GM19240 (cell line): ENCODE measurements at regions not wholly inside any gene's neighbourhood (a gene's known extent, or its start where the extent isn't known, plus 50 kb on each side); places are given as distances from the start of the nearest gene placed in this dataset.

Experiments used
- DNase-seq: peaks from one replicate; pipeline ENCODE4 v3.0.0; 2011; ENCODE audit warnings: low spot score; ENCODE audit not compliant: insufficient read length

- no peak for DNase-seq
Measured at GRCh38 chr22:49045276-49045675, 782.4 kb downstream of the BRD1 start.

GRCh38 chr22:49044776-49045175, 782.9 kb downstream of the BRD1 start:
- no peak for DNase-seq

- DNase-seq, result no peak
Measured at GRCh38 chr22:49044091-49044490, 783.6 kb downstream of the BRD1 start.

- no peak for DNase-seq
Measured at GRCh38 chr22:49042877-49043859, 784.5 kb downstream of the BRD1 start.

GRCh38 chr22:49042066-49042465, 785.6 kb downstream of the BRD1 start:
- DNase-seq, result no peak

- DNase-seq, result no peak
Measured at GRCh38 chr22:49040754-49041467, 786.8 kb downstream of the BRD1 start.

- DNase-seq, result no peak
Measured at GRCh38 chr22:49040111-49040510, 787.6 kb downstream of the BRD1 start.

GRCh38 chr22:49039625-49040024, 788.0 kb downstream of the BRD1 start:
- no peak for DNase-seq

- no peak for DNase-seq
Measured at GRCh38 chr22:49037701-49038245, 789.9 kb downstream of the BRD1 start.

GRCh38 chr22:49036513-49036912, 791.2 kb downstream of the BRD1 start:
- no peak for DNase-seq

GRCh38 chr22:49035818-49036457, 791.7 kb downstream of the BRD1 start:
- no peak for DNase-seq

- DNase-seq, result no peak
Measured at GRCh38 chr22:49034836-49035817, 792.5 kb downstream of the BRD1 start.

GRCh38 chr22:49033616-49034015, 794.1 kb downstream of the BRD1 start:
- DNase-seq, result no peak

GRCh38 chr22:49032821-49033220, 794.9 kb downstream of the BRD1 start:
- DNase-seq, result no peak

GRCh38 chr22:49031746-49032330, 795.8 kb downstream of the BRD1 start:
- no peak for DNase-seq

- DNase-seq, result no peak
Measured at GRCh38 chr22:49028111-49028510, 799.6 kb downstream of the BRD1 start.

GRCh38 chr22:49027368-49027670, 800.4 kb downstream of the BRD1 start:
- DNase-seq, result no peak

- no peak for DNase-seq
Measured at GRCh38 chr22:49026494-49027367, 800.9 kb downstream of the BRD1 start.

GRCh38 chr22:49025791-49026493, 801.7 kb downstream of the BRD1 start:
- no peak for DNase-seq
